SH-SY5Y (cell line): ENCODE measurements at regions not wholly inside any gene's neighbourhood (a gene's known extent, or its start where the extent isn't known, plus 50 kb on each side); places are given as distances from the start of the nearest gene placed in this dataset.

Experiments
- GATA2 ChIP-seq: IDR thresholded peaks from 2 replicates; pipeline ENCODE4 v1.6.1; 2011; ENCODE audit warnings: mild to moderate bottlenecking, low read depth, low read length
- GATA3 ChIP-seq: IDR thresholded peaks from 2 replicates; pipeline ENCODE4 v1.6.1; 2011; ENCODE audit warnings: low read depth, mild to moderate bottlenecking, low read length, moderate library complexity

DNA sequence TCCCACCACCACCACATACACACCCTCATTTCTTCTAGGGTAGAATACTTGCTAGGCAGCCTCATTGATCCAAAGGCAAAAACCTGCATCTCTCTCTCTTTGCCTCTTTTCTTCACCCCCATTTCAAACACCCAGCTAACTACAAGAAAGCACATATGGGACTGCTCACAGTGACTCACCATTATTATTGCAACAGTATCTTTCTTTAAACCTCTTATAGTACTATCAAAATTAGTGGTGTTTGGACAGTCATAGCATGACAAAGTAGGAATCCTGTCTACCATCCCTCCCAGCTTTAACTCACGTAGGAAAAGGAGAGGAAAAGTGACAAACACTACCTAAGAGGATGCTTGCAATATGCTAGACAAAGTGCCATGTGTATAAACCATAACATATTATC lies 422.5 kb upstream of the CRIM1 start:
- no peak for TF ChIP-seq GATA2
- TF ChIP-seq GATA3, result no peak
